D341Med (cell line): ENCODE measurements at regions not wholly inside any gene's neighbourhood (a gene's known extent, or its start where the extent isn't known, plus 50 kb on each side); places are given as distances from the start of the nearest gene placed in this dataset.
A peak's percentile ranks its signal among the peaks of the same experiment; 100 is the strongest.
"Not testable (repeated sequence)": the region's sequence is repeated elsewhere in the genome, so short reads cannot be mapped to it uniquely, and the experiment has no call there.

Source experiments
- DNase-seq: peaks from one replicate; pipeline ENCODE4 v3.0.0; 2012; ENCODE audit warnings: low spot score

- DNase-seq, result no peak
These were observed 131.9 kb downstream of the NPR3 start for GRCh38 chr5:32842813-32843530.

GRCh38 chr5:32843531-32843895 lies 132.4 kb downstream of the NPR3 start:
- DNase-seq, result no peak

GRCh38 chr5:32845171-32845570 lies 134.1 kb downstream of the NPR3 start:
- no peak for DNase-seq

- no peak for DNase-seq
These were observed 137.0 kb downstream of the NPR3 start for GRCh38 chr5:32848120-32848519.

GRCh38 chr5:32848681-32849080 lies 137.6 kb downstream of the NPR3 start:
- DNase-seq, result no peak

- DNase-seq, result no peak
These were observed 139.8 kb downstream of the NPR3 start for GRCh38 chr5:32850817-32851496.

GRCh38 chr5:32851559-32852173 lies 140.5 kb downstream of the NPR3 start:
- no peak for DNase-seq

GRCh38 chr5:32852535-32852934 lies 141.4 kb downstream of the NPR3 start:
- DNase-seq, result no peak

- no peak for DNase-seq
These were observed 141.9 kb downstream of the NPR3 start for GRCh38 chr5:32852976-32853375.

GRCh38 chr5:32854473-32854872 lies 143.4 kb downstream of the NPR3 start:
- no peak for DNase-seq

- DNase-seq, result no peak
These were observed 148.1 kb downstream of the NPR3 start for GRCh38 chr5:32859211-32859641.

- no peak for DNase-seq
These were observed 154.4 kb downstream of the NPR3 start for GRCh38 chr5:32865475-32865874.

- DNase-seq, result no peak
These were observed 155.0 kb downstream of the NPR3 start for GRCh38 chr5:32866138-32866537.

GRCh38 chr5:32869216-32869615 lies 158.1 kb downstream of the NPR3 start:
- DNase-seq, result no peak

- DNase-seq, result no peak
These were observed 165.7 kb downstream of the NPR3 start for GRCh38 chr5:32876791-32877190.

GRCh38 chr5:32879364-32879763 lies 168.2 kb downstream of the NPR3 start:
- not testable (repeated sequence) for DNase-seq

- DNase-seq, result no peak
These were observed 169.7 kb downstream of the NPR3 start for GRCh38 chr5:32880796-32881195.

- DNase-seq, result no peak
These were observed 176.3 kb downstream of the NPR3 start for GRCh38 chr5:32887390-32887789.

- DNase-seq, result no peak
These were observed 178.0 kb downstream of the NPR3 start for GRCh38 chr5:32889078-32889477.

GRCh38 chr5:32903613-32904012 lies 192.5 kb downstream of the NPR3 start:
- DNase-seq, result no peak

GRCh38 chr5:32908641-32909040 lies 197.5 kb downstream of the NPR3 start:
- no peak for DNase-seq

GRCh38 chr5:32909207-32909606 lies 198.1 kb downstream of the NPR3 start:
- no peak for DNase-seq

- DNase-seq, result peak; percentile 34
These were observed 205.5 kb downstream of the NPR3 start for GRCh38 chr5:32916648-32917047.
